Natural killer cell treated with Interleukin-12 subunit alpha and Interleukin-12 subunit beta and Interleukin-15 and Interleukin-18, amount 100 ng/mL, for 72 hours (primary cell): ENCODE measurements at regions not wholly inside any gene's neighbourhood (a gene's known extent, or its start where the extent isn't known, plus 50 kb on each side); places are given as distances from the start of the nearest gene placed in this dataset.

Experiments
- ATAC-seq, 2 donors: fragments of 150-1000 bp; cut with Tn5 transposase in 1 of 2; sonication (Bioruptor Pico), chemical (Tn5 transposase) in 1 of 2; 2 replicates each; pipeline ENCODE4 v1.10.0; 2021
- DNase-seq: peaks from one replicate; pipeline ENCODE4 v3.0.0; 2022; ENCODE audit warnings: low spot score
- H3K27ac Mint-ChIP-seq, 2 donors: 1 replicate in 1 of 2; 2 replicates in 1 of 2; pipeline ENCODE4 v1.8.0; 2022; ENCODE audit warnings: mixed read lengths in 2 of 2, mild to moderate bottlenecking in 1 of 2, moderate library complexity in 1 of 2
- H3K27me3 Mint-ChIP-seq, 2 donors: 1 replicate in 1 of 2; 2 replicates in 1 of 2; pipeline ENCODE4 v1.8.0; 2022; ENCODE audit warnings: mixed read lengths in 2 of 2
- H3K36me3 Mint-ChIP-seq: one replicate; pipeline ENCODE4 v1.8.0; 2022; ENCODE audit warnings: mixed read lengths
- H3K4me1 Mint-ChIP-seq, 2 donors: 1 replicate in 1 of 2; 2 replicates in 1 of 2; pipeline ENCODE4 v1.8.0; 2022; ENCODE audit warnings: low read depth in 2 of 2, mixed read lengths in 2 of 2, mild to moderate bottlenecking in 1 of 2
- H3K4me3 Mint-ChIP-seq: one replicate; pipeline ENCODE4 v1.8.0; 2022; ENCODE audit warnings: mixed read lengths
- H3K9me3 Mint-ChIP-seq: 2 replicates; pipeline ENCODE4 v1.8.0; 2022; ENCODE audit warnings: mixed read lengths

- no peaks in the 10 kb centered on the region for H3K36me3 Mint-ChIP-seq
- peaks cover 0 to 4% of the 10 kb centered on the region in 2 donors for H3K4me1 Mint-ChIP-seq
- H3K27me3 Mint-ChIP-seq = peaks cover 0 to 7% of the 10 kb centered on the region in 2 donors
- ATAC-seq (no peak), DNase-seq (no peak)
- H3K9me3 Mint-ChIP-seq = no peaks in the 10 kb centered on the region
- H3K4me3 Mint-ChIP-seq = no peak overlapping the region
- H3K27ac Mint-ChIP-seq = no peak overlapping the region
Observed at GRCh38 chr1:67559222-67559700, 125.7 kb upstream of the GADD45A start.

- H3K9me3 Mint-ChIP-seq = no peaks in the 10 kb centered on the region
- DNase-seq = no peak
- peaks cover 0 to 3% of the 10 kb centered on the region in 2 donors for H3K27me3 Mint-ChIP-seq
- no peak overlapping the region for H3K4me3 Mint-ChIP-seq
- ATAC-seq = no peak
- peaks cover 0 to 4% of the 10 kb centered on the region in 2 donors for H3K4me1 Mint-ChIP-seq
- no peaks in the 10 kb centered on the region for H3K36me3 Mint-ChIP-seq
- no peak overlapping the region for H3K27ac Mint-ChIP-seq
Observed at GRCh38 chr1:67560580-67561255, 124.3 kb upstream of the GADD45A start.

GRCh38 chr1:67561704-67562113 is 123.3 kb upstream of the GADD45A start:
- Mint-ChIP-seq H3K4me3 (no peak overlapping the region), H3K36me3 (no peaks in the 10 kb centered on the region), H3K9me3 (no peaks in the 10 kb centered on the region), H3K27me3 (peaks cover 0 to 3% of the 10 kb centered on the region in 2 donors), H3K4me1 (peaks cover 0 to 4% of the 10 kb centered on the region in 2 donors), H3K27ac (no peak overlapping the region)
- DNase-seq (peak; percentile 78), ATAC-seq (peak; percentile 72 to 80)

- ATAC-seq = no peak
- Mint-ChIP-seq H3K36me3 (no peaks in the 10 kb centered on the region), H3K4me3 (no peak overlapping the region), H3K27ac (peak overlapping the region in 1 of 2 donors; percentile 12), H3K27me3 (no peaks in the 10 kb centered on the region), H3K9me3 (no peaks in the 10 kb centered on the region), H3K4me1 (peaks cover 0 to 4% of the 10 kb centered on the region in 2 donors)
- no peak for DNase-seq
Observed at GRCh38 chr1:67563684-67564083, 121.3 kb upstream of the GADD45A start.

- Mint-ChIP-seq H3K4me1 (peaks cover 0 to 4% of the 10 kb centered on the region in 2 donors), H3K27ac (peak overlapping the region in 1 of 2 donors; percentile 12), H3K27me3 (no peaks in the 10 kb centered on the region), H3K36me3 (no peaks in the 10 kb centered on the region), H3K9me3 (no peaks in the 10 kb centered on the region), H3K4me3 (no peak overlapping the region)
- ATAC-seq (no peak), DNase-seq (no peak)
Observed at GRCh38 chr1:67564193-67564592, 120.8 kb upstream of the GADD45A start.

- no peaks in the 10 kb centered on the region for H3K36me3 Mint-ChIP-seq
- no peak overlapping the region for H3K27ac Mint-ChIP-seq
- no peaks in the 10 kb centered on the region for H3K27me3 Mint-ChIP-seq
- no peak overlapping the region for H3K4me3 Mint-ChIP-seq
- no peaks in the 10 kb centered on the region for H3K9me3 Mint-ChIP-seq
- DNase-seq (no peak), ATAC-seq (no peak)
- H3K4me1 Mint-ChIP-seq = peaks cover 0 to 4% of the 10 kb centered on the region in 2 donors
Observed at GRCh38 chr1:67566803-67567377, 118.1 kb upstream of the GADD45A start.

- ATAC-seq (no peak), DNase-seq (no peak)
- Mint-ChIP-seq H3K27me3 (no peaks in the 10 kb centered on the region), H3K9me3 (no peaks in the 10 kb centered on the region), H3K36me3 (no peaks in the 10 kb centered on the region), H3K4me1 (no peaks in the 10 kb centered on the region), H3K4me3 (no peak overlapping the region), H3K27ac (no peak overlapping the region)
Observed at GRCh38 chr1:67570486-67571143, 114.4 kb upstream of the GADD45A start.

GRCh38 chr1:67571406-67571805 is 113.6 kb upstream of the GADD45A start:
- Mint-ChIP-seq H3K4me1 (no peaks in the 10 kb centered on the region), H3K4me3 (no peak overlapping the region), H3K27me3 (no peaks in the 10 kb centered on the region), H3K27ac (no peak overlapping the region), H3K9me3 (no peaks in the 10 kb centered on the region), H3K36me3 (no peaks in the 10 kb centered on the region)
- DNase-seq (no peak), ATAC-seq (no peak)

- Mint-ChIP-seq H3K27ac (no peak overlapping the region), H3K9me3 (no peaks in the 10 kb centered on the region), H3K27me3 (no peaks in the 10 kb centered on the region), H3K4me3 (no peak overlapping the region), H3K4me1 (no peaks in the 10 kb centered on the region), H3K36me3 (no peaks in the 10 kb centered on the region)
- no peak for ATAC-seq
- DNase-seq = no peak
Observed at GRCh38 chr1:67571901-67572593, 113.0 kb upstream of the GADD45A start.

- ATAC-seq (peak in 1 of 2 donors; percentile 16), DNase-seq (no peak)
- Mint-ChIP-seq H3K4me1 (no peaks in the 10 kb centered on the region), H3K9me3 (no peaks in the 10 kb centered on the region), H3K36me3 (no peaks in the 10 kb centered on the region), H3K27ac (no peak overlapping the region), H3K27me3 (no peaks in the 10 kb centered on the region), H3K4me3 (no peak overlapping the region)
Observed at GRCh38 chr1:67572594-67573221, 112.3 kb upstream of the GADD45A start.

- no peaks in the 10 kb centered on the region for H3K9me3 Mint-ChIP-seq
- no peaks in the 10 kb centered on the region for H3K36me3 Mint-ChIP-seq
- H3K4me1 Mint-ChIP-seq = no peaks in the 10 kb centered on the region
- no peak overlapping the region for H3K27ac Mint-ChIP-seq
- ATAC-seq (no peak), DNase-seq (no peak)
- no peaks in the 10 kb centered on the region for H3K27me3 Mint-ChIP-seq
- no peak overlapping the region for H3K4me3 Mint-ChIP-seq
Observed at GRCh38 chr1:67573311-67573872, 111.6 kb upstream of the GADD45A start.

GRCh38 chr1:67574221-67574620 is 110.8 kb upstream of the GADD45A start:
- no peaks in the 10 kb centered on the region for H3K36me3 Mint-ChIP-seq
- ATAC-seq (no peak), DNase-seq (no peak)
- H3K9me3 Mint-ChIP-seq = no peaks in the 10 kb centered on the region
- no peaks in the 10 kb centered on the region for H3K27me3 Mint-ChIP-seq
- no peaks in the 10 kb centered on the region for H3K4me1 Mint-ChIP-seq
- no peak overlapping the region for H3K4me3 Mint-ChIP-seq
- H3K27ac Mint-ChIP-seq = no peak overlapping the region

- Mint-ChIP-seq H3K9me3 (no peaks in the 10 kb centered on the region), H3K4me3 (no peak overlapping the region), H3K4me1 (no peaks in the 10 kb centered on the region), H3K27ac (no peak overlapping the region), H3K36me3 (no peaks in the 10 kb centered on the region), H3K27me3 (peaks cover 0 to 6% of the 10 kb centered on the region in 2 donors)
- DNase-seq = no peak
- ATAC-seq = no peak
Observed at GRCh38 chr1:67575861-67576260, 109.1 kb upstream of the GADD45A start.
